ENCODE measurements at regions not wholly inside any gene's neighbourhood (a gene's known extent, or its start where the extent isn't known, plus 50 kb on each side); places are given as distances from the start of the nearest gene placed in this dataset.

DNA sequence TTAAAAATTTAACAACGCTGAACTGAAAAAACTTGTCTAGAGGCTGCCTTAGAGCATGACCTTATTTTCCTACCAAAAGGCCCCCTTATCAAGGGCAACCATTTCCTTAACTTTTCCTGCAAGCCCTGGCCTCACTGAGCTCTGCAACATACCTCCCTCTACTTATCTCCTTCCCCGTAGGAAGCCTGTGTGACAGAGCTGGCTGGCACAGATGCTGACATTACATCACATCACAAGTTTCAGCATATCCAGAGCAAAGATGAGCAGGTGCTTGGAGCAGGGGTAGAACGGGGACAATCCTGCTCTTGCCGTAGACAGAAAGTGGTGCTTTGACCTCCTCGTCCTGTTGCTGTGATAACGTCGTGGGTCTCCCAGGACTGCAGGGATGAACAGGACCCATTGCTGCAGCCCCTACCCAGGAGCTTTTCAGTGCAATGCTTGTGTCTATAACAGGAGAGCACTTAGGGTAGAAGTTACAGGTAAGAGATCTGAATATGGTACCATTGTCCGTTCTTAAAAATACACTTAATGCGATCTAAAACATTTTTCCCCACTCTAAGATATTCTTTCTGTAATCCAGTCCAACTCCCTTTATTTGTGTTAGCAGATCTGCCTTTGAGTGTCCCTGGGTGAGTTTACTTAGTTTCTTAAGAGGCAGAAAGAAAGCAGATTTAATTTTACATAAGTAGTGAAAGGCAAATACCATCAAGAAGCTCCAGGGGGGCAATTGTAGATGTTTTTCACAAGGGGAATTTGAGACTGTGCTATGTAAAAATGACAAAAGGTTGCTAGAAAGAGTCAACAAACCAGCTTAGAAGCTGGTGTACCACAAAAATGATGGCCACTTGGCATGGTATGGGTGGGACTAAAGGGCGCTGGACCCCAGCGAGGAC lies 101.9 kb upstream of the EFNA5 start:
- Histone ChIP-seq H3K4me3 (ENCODE audit: low read depth, low read length) (no peak overlapping the region), H3K4me1 (peaks cover 7% of the 10 kb centered on the region), H3K36me3 (no peaks in the 10 kb centered on the region), H3K9me3 (no peaks in the 10 kb centered on the region), H3K27me3 (no peaks in the 10 kb centered on the region)
- TF ChIP-seq, protein P1, sequence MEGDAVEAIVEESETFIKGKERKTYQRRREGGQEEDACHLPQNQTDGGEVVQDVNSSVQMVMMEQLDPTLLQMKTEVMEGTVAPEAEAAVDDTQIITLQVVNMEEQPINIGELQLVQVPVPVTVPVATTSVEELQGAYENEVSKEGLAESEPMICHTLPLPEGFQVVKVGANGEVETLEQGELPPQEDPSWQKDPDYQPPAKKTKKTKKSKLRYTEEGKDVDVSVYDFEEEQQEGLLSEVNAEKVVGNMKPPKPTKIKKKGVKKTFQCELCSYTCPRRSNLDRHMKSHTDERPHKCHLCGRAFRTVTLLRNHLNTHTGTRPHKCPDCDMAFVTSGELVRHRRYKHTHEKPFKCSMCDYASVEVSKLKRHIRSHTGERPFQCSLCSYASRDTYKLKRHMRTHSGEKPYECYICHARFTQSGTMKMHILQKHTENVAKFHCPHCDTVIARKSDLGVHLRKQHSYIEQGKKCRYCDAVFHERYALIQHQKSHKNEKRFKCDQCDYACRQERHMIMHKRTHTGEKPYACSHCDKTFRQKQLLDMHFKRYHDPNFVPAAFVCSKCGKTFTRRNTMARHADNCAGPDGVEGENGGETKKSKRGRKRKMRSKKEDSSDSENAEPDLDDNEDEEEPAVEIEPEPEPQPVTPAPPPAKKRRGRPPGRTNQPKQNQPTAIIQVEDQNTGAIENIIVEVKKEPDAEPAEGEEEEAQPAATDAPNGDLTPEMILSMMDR (IDR thresholded peaks at IDR 0.05; ENCODE audit: low read depth, low read length), result no peak
- peak; percentile 51 for DNase-seq

DNA sequence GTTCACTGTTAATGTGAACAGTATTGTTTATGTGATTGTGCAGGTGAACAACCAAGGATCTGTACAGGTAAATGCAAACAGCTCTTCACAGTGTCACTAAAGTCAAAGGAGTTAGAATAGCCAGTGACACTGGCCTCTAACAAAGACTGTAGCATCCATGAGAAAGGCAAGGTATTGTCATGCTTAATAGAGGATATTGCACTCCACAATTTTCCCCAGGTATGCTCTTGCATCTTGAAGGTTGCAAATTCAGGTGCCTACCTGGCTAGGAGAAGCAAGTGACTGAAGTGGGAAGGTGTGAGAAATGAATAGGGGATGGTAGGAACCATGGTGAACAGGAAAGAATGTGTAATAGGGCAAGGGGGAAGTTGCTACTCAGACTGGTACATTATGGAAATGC lies 101.2 kb upstream of the EFNA5 start:
- Histone ChIP-seq H3K4me1 (peaks cover 4% of the 10 kb centered on the region), H3K4me3 (ENCODE audit: low read depth, low read length) (no peak overlapping the region), H3K36me3 (no peaks in the 10 kb centered on the region), H3K9me3 (no peaks in the 10 kb centered on the region), H3K27me3 (no peaks in the 10 kb centered on the region)
- no peak for DNase-seq
- TF ChIP-seq, protein P1 (IDR thresholded peaks at IDR 0.05; ENCODE audit: low read depth, low read length), result no peak

DNA sequence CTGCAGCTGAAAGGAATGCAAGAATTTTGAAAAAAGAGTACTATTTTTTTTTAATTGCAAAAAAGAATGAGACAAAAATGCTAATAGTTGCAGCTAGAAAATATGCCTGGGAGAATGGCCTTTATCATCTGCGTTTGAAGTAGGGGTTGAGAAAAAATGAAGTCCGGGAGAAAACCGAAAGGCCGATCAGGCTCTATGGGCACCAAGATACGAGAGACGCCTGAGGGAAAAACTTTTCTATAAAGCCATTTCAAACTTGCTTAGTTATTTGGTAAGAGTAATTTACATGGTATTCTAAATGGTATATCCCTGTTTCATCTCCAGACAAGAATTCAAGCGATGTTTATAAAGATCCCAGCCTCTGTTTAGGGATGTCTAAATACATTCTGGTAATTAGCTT lies 99.3 kb upstream of the EFNA5 start:
- no peaks in the 10 kb centered on the region for H3K36me3 ChIP-seq
- H3K4me3 ChIP-seq (ENCODE audit: low read depth, low read length), result no peak overlapping the region
- TF ChIP-seq, protein P1 (IDR thresholded peaks at IDR 0.05; ENCODE audit: low read depth, low read length), result no peak
- H3K27me3 ChIP-seq, result no peaks in the 10 kb centered on the region
- H3K4me1 ChIP-seq, result no peaks in the 10 kb centered on the region; the same call in none of the 2 replicates
- H3K9me3 ChIP-seq, result no peaks in the 10 kb centered on the region
- no peak for DNase-seq

DNA sequence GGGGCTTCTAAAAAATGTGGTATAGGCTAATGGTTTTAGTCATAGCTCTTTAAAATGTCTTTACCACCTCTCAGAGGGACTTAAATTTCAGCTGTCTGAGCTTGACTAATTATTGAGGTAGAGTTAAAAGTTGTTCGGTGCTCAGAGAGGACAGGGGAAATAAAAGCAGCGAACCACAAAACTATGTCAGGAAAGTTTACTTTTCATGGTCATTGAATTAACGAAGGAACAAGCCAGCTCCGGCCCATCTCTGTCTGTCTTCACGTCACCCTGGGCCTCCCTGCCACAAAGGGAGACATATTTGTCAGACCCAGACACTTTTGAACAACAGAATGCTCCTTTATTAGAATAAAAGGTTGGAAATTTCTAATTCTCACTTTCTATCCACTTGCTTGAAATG lies 98.8 kb upstream of the EFNA5 start:
- no peaks in the 10 kb centered on the region for H3K9me3 ChIP-seq
- H3K36me3 ChIP-seq, result no peaks in the 10 kb centered on the region
- no peak for DNase-seq
- H3K27me3 ChIP-seq, result no peaks in the 10 kb centered on the region
- H3K4me1 ChIP-seq, result no peaks in the 10 kb centered on the region; the same call in none of the 2 replicates
- TF ChIP-seq, protein P1 (IDR thresholded peaks at IDR 0.05; ENCODE audit: low read depth, low read length), result no peak
- H3K4me3 ChIP-seq (ENCODE audit: low read depth, low read length), result no peak overlapping the region

DNA sequence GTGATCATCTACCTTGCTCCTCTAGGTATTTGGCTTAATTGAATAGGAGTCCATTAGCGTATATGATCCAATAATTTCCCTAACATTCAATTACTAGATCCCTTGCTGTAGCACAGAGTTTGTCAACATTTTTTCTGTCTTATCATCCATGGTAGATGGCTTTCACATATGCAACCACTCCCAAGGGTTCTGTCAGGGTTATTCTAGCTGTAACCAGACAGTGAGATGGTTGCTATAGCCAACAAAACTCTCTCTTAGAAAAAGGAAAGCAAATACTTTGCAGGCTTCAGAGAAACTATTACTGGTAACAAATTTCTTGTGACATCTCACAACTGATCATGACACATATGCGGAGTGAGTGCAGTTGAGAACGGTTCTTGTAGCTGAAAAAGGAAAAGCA lies 96.2 kb upstream of the EFNA5 start:
- H3K4me3 ChIP-seq (ENCODE audit: low read depth, low read length), result no peak overlapping the region
- TF ChIP-seq, protein P1 (IDR thresholded peaks at IDR 0.05; ENCODE audit: low read depth, low read length), result no peak
- no peaks in the 10 kb centered on the region for H3K9me3 ChIP-seq
- no peak for DNase-seq
- no peaks in the 10 kb centered on the region for H3K27me3 ChIP-seq
- no peaks in the 10 kb centered on the region; the same call in none of the 2 replicates for H3K4me1 ChIP-seq
- no peaks in the 10 kb centered on the region for H3K36me3 ChIP-seq

DNA sequence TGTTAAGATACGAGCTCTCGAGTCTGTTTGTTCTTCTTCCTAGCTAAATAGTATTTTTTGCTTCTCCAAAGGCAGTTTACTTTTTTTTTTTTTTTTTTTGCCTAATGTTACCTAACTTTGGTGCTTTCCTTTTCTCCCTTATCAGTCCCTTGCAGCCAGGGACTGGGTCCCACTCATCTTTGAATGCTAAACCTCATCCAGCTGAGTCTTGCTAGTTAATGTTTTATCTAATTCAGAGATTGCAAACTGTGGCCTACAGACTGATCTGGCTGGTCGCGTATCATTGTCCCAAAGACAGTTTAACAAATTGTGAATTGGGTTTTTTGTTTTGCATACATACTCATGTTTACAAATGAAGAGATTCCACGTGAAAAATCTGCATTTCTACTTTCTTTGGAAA lies 95.7 kb upstream of the EFNA5 start:
- Histone ChIP-seq H3K27me3 (no peaks in the 10 kb centered on the region), H3K4me1 (no peaks in the 10 kb centered on the region), H3K4me3 (ENCODE audit: low read depth, low read length) (no peak overlapping the region), H3K36me3 (no peaks in the 10 kb centered on the region), H3K9me3 (no peaks in the 10 kb centered on the region)
- no peak for DNase-seq
- TF ChIP-seq, protein P1 (IDR thresholded peaks at IDR 0.05; ENCODE audit: low read depth, low read length), result no peak

Measured in BE2C (cell line).